Natural killer cell treated with Interleukin-12 subunit alpha and Interleukin-12 subunit beta and Interleukin-15 and Interleukin-18, amount 100 ng/mL, for 72 hours (primary cell): ENCODE measurements at regions not wholly inside any gene's neighbourhood (a gene's known extent, or its start where the extent isn't known, plus 50 kb on each side); places are given as distances from the start of the nearest gene placed in this dataset.
A peak's percentile ranks its signal among the peaks of the same experiment; 100 is the strongest.
"Not testable (repeated sequence)": the region's sequence is repeated elsewhere in the genome, so short reads cannot be mapped to it uniquely, and the experiment has no call there.

ENCODE experiments used
- ATAC-seq, 2 donors: fragments of 150-1000 bp; cut with Tn5 transposase in 1 of 2; sonication (Bioruptor Pico), chemical (Tn5 transposase) in 1 of 2; 2 replicates each; pipeline ENCODE4 v1.10.0; 2021
- DNase-seq: peaks from one replicate; pipeline ENCODE4 v3.0.0; 2022; ENCODE audit warnings: low spot score
- H3K27ac Mint-ChIP-seq, 2 donors: 1 replicate in 1 of 2; 2 replicates in 1 of 2; pipeline ENCODE4 v1.8.0; 2022; ENCODE audit warnings: mixed read lengths in 2 of 2, mild to moderate bottlenecking in 1 of 2, moderate library complexity in 1 of 2
- H3K27me3 Mint-ChIP-seq, 2 donors: 1 replicate in 1 of 2; 2 replicates in 1 of 2; pipeline ENCODE4 v1.8.0; 2022; ENCODE audit warnings: mixed read lengths in 2 of 2
- H3K36me3 Mint-ChIP-seq: one replicate; pipeline ENCODE4 v1.8.0; 2022; ENCODE audit warnings: mixed read lengths
- H3K4me1 Mint-ChIP-seq, 2 donors: 1 replicate in 1 of 2; 2 replicates in 1 of 2; pipeline ENCODE4 v1.8.0; 2022; ENCODE audit warnings: low read depth in 2 of 2, mixed read lengths in 2 of 2, mild to moderate bottlenecking in 1 of 2
- H3K4me3 Mint-ChIP-seq: one replicate; pipeline ENCODE4 v1.8.0; 2022; ENCODE audit warnings: mixed read lengths
- H3K9me3 Mint-ChIP-seq: 2 replicates; pipeline ENCODE4 v1.8.0; 2022; ENCODE audit warnings: mixed read lengths

DNA sequence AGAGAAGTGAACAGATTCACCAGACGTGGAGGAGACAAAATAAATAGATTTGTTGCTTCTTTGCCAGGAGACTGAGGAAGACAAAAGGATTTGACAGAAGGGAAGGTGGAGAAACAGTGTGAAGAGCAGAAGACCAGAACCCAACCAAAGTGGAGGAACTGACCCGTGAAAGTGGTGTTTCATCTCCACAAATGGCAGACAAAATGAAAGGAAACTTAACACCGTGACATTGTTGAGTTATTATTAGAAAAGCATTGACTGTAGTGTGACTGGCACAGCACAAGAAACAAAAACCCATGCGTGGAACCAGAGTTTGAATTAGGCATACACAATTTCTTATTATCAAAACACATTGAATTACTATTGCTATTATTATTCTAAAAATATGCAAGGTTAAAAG is 518.1 kb downstream of the TMEM121 start:
- ATAC-seq (no peak), DNase-seq (no peak)
- no peaks in the 10 kb centered on the region for H3K36me3 Mint-ChIP-seq
- H3K27me3 Mint-ChIP-seq: peaks cover 0 to 10% of the 10 kb centered on the region in 2 donors
- no peaks in the 10 kb centered on the region for H3K9me3 Mint-ChIP-seq
- peak overlapping the region; percentile 11 for H3K4me3 Mint-ChIP-seq
- peaks cover 13 to 17% of the 10 kb centered on the region in 2 donors for H3K4me1 Mint-ChIP-seq
- H3K27ac Mint-ChIP-seq: peak overlapping the region in 1 of 2 donors; percentile 7

DNA sequence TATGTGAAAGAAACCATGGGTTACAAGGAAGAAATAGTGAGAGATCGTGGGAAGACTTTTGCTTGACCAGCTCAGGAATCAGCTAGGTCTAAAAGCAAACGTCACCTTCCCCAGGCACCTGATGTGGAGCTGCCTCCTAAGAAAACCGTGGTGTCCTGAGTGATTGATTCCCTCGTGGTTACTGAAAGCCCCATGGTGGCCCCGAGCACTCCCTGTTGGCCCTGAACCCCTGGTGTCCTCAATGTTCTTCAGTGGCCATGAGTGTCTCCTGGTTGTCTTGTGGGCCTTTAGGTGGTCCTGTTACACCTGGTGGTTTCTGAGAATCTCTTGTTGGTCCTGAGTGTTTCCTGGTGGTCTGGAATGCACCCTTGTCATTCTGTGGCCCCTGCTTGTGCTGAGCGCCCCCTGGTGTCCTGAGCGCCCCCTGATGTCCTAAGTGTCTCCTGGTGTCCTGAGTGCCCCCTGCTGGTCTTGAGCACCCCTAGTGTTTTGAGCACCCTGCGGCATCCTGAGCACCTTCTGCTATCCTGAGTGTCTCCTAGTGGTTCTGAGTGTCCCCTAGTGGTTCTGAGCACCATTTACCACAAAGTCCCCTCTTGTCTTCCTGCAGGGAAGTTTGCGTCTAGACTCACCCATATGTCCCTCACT is 518.7 kb downstream of the TMEM121 start:
- DNase-seq (peak; percentile 86), ATAC-seq (peak; percentile 98)
- Mint-ChIP-seq H3K4me1 (peaks cover 11 to 15% of the 10 kb centered on the region in 2 donors), H3K36me3 (no peaks in the 10 kb centered on the region), H3K27me3 (peaks cover 0 to 10% of the 10 kb centered on the region in 2 donors), H3K27ac (no peak overlapping the region), H3K9me3 (no peaks in the 10 kb centered on the region), H3K4me3 (peak overlapping the region; percentile 0)

DNA sequence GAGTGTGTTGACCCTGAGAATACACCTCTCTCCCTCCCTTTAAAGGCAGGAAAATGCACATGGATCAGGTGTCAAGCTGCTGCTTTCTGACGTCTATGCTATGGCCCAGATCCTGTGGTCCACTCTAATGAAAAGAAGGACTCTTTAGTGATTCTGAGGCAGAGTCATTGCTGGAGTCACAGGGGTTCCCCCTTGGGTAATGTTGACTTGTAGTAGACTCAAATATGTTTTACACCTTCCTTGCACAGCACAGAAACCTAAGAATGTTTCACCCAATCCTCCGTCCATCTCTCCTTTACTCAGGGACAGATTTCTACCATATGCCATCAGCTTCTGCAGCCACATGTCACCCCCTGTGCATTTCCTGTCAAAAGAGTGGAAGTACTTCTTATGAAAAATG is 525.4 kb downstream of the TMEM121 start:
- peak overlapping the region; percentile 20 for H3K4me3 Mint-ChIP-seq
- H3K36me3 Mint-ChIP-seq: no peaks in the 10 kb centered on the region
- H3K27ac Mint-ChIP-seq: peak overlapping the region in 1 of 2 donors; percentile 56
- H3K9me3 Mint-ChIP-seq: no peaks in the 10 kb centered on the region
- DNase-seq: no peak
- H3K4me1 Mint-ChIP-seq: peaks cover 13 to 21% of the 10 kb centered on the region in 2 donors
- ATAC-seq: peak; percentile 85 to 95
- H3K27me3 Mint-ChIP-seq: peaks cover 0 to 7% of the 10 kb centered on the region in 2 donors

DNA sequence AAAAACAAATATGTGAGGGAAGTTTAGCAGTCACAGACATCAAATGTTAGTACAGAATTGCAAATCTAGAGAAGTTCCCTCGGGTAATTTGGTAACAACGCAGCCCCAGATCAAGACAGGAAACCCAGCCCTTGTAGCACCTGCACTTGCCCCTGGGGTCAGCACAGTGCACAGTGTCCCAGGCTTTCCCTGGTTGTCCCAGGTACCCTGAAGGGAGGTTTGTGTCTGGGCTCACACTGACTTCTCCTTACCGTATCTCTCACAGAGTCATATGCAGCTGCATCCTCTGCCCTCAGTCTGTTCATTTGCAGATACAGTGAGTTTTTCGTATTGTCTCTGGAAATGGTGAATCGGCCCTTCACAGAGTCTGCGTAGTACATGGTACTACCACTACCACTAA is 528.9 kb downstream of the TMEM121 start:
- H3K9me3 Mint-ChIP-seq: no peaks in the 10 kb centered on the region
- H3K27ac Mint-ChIP-seq: peak overlapping the region in 1 of 2 donors; percentile 11
- ATAC-seq (peak in 1 of 2 donors; percentile 45), DNase-seq (no peak)
- H3K36me3 Mint-ChIP-seq: no peaks in the 10 kb centered on the region
- H3K4me3 Mint-ChIP-seq: no peak overlapping the region
- H3K4me1 Mint-ChIP-seq: peaks cover 13 to 30% of the 10 kb centered on the region in 2 donors
- H3K27me3 Mint-ChIP-seq: peaks cover 13 to 20% of the 10 kb centered on the region in 2 donors

DNA sequence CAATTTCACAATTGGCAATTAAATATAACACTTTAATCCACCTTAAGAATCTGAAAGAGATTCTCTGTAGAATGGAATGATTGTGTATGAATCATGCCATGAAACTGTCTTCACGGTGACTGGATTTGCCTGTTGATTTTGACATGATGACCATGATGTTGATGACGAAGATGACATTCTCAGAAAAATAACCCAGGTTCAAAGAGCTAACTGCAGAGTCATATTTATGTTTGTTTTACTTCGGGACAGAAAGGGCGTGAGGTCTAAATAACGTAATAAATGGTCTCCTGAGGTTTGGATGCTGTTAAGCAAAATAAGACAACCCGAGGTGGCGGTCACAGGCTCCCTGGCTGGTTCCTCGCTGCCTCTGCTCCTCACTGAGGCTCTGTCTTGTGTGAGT is 532.0 kb downstream of the TMEM121 start:
- no peak overlapping the region for H3K4me3 Mint-ChIP-seq
- H3K27me3 Mint-ChIP-seq: peaks cover 13 to 24% of the 10 kb centered on the region in 2 donors
- no peaks in the 10 kb centered on the region for H3K9me3 Mint-ChIP-seq
- peak in 1 of 2 donors; percentile 51 for ATAC-seq
- H3K27ac Mint-ChIP-seq: peak overlapping the region in 1 of 2 donors; percentile 39
- H3K36me3 Mint-ChIP-seq: no peaks in the 10 kb centered on the region
- DNase-seq: no peak
- H3K4me1 Mint-ChIP-seq: peaks cover 15 to 32% of the 10 kb centered on the region in 2 donors

DNA sequence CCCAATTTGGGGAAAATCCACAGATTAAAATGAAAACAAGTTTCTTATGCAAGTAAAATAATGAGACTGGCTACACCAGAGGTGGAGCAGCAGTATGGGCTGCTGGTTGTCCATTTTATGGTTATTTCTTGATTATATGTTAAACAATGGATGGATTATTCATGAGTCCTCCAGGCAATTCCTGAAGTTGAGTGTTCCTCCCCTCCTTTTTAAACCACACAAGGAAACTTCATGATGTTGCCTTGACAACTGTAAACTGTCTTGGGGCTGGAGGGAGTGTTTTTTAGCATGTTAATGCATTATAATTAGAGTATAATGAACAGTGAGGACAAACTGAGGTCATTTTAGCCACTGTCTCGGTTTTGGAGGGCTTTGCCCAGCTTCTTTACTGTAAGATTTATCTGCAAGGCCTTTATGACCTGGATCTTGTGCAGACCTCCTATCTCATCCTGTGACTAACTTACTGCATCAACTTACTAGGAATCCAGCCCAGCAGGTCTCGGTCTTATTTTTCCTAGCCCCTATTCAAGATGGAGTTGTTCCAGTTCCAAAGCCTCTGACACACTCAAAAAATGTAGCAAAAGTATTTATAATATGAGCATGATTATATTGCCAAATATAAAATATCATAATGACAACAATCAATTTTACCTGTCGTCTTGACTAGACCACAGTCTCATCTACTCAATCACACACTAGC is 534.0 kb downstream of the TMEM121 start:
- DNase-seq (no peak), ATAC-seq (no peak)
- Mint-ChIP-seq H3K27me3 (peaks cover 19 to 37% of the 10 kb centered on the region in 2 donors), H3K9me3 (no peaks in the 10 kb centered on the region), H3K36me3 (no peaks in the 10 kb centered on the region), H3K27ac (no peak overlapping the region), H3K4me1 (peaks cover 10 to 27% of the 10 kb centered on the region in 2 donors), H3K4me3 (no peak overlapping the region)

DNA sequence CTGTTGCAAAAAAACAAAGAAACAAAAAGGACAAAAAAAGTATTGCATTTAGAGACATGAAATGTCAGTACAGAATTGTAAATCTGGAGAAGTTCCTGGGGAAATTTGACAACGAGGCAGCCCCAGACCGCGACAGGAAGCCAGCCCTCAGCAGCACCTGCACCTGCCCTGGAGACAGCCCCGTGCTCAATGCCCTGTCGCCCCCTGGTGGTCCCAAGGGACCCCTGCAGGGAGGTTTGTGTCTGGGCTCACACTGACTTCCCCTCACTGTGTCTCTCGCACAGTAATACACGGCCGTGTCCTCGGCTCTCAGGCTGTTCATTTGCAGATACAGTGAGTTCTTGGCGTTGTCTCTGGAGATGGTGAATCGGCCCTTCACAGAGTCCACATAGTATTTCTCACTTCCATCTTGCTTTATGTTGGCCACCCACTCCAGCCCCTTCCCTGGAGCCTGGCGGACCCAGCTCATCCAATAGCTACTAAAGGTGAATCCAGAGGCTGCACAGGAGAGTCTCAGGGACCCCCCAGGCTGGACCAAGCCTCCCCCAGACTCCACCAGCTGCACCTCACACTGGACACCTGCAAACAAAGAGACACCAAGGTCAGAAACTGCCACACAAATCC is 535.6 kb downstream of the TMEM121 start:
- H3K36me3 Mint-ChIP-seq, H3K9me3 Mint-ChIP-seq: not testable (repeated sequence)
- H3K4me3 Mint-ChIP-seq: peak overlapping the region; percentile 47
- DNase-seq: peak; percentile 82
- peaks cover 25 to 43% of the 10 kb centered on the region in 2 donors for H3K27me3 Mint-ChIP-seq
- peak; percentile 67 to 82 for ATAC-seq
- H3K4me1 Mint-ChIP-seq: peaks cover 10 to 31% of the 10 kb centered on the region in 2 donors
- H3K27ac Mint-ChIP-seq: peak overlapping the region in 1 of 2 donors; percentile 34

DNA sequence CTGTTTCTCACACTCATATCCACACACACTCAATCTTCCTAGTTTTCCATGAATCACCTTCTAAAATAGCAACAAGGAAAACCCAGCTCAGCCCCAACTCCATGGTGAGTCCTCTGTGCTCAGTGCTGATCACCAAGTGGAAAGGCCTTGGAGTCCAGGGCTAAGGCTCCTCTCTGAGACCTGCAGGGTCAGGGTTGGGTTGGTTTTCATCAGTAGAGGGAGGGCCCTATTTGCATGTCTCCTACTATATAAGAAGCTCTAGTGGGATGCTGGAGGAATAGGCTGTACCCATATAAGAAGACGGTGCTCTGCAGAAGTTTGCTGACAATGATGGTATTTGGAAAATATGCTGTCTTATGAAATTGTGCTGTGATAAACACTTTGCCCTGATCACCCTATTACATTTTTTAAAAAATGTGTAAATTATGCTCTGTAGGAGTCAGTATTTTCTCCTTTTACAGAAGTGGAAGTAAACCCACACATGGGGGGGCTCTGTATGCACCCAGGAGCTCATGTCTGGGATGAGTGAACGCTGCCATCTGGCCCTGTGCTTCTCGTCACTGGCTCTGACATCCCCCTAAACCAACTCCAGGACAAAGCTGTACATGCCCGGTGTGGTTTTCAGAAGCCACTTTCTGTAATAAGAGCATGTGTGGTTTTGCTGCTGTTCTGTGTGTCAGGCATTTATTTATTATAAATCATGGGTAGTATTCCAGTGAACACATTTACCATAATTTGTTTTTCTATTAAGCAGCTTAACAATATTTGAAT is 536.3 kb downstream of the TMEM121 start:
- Mint-ChIP-seq H3K4me3 (peak overlapping the region; percentile 47), H3K4me1 (peaks cover 10 to 35% of the 10 kb centered on the region in 2 donors), H3K27ac (peak overlapping the region in 1 of 2 donors; percentile 34), H3K27me3 (peaks cover 25 to 39% of the 10 kb centered on the region in 2 donors), H3K9me3 (no peaks in the 10 kb centered on the region), H3K36me3 (no peaks in the 10 kb centered on the region)
- no peak for ATAC-seq
- DNase-seq: no peak

DNA sequence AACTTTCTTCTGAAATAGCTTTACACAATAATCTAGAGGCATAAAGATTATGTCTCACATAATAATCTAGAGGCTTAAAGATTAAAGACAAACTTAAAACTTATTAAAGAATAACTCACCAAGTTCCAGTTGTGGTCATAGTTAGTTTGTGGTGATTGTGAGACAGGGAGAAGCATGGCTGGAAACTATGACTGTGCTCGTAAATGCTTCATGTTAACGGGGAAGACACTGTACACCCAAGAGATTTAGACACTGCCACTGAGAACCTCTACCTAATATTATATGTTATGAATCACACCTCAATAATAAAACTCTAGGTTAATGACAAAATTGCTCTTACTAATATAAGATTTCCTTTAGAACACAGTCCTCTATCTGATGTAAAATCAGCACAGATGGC is 541.6 kb downstream of the TMEM121 start:
- Mint-ChIP-seq H3K27ac (peak overlapping the region; percentile 32 to 49), H3K27me3 (peaks cover 22 to 39% of the 10 kb centered on the region in 2 donors), H3K36me3 (no peaks in the 10 kb centered on the region), H3K9me3 (no peaks in the 10 kb centered on the region), H3K4me1 (peaks cover 12 to 37% of the 10 kb centered on the region in 2 donors), H3K4me3 (no peak overlapping the region)
- DNase-seq (no peak), ATAC-seq (peak in 1 of 2 donors; percentile 31)

DNA sequence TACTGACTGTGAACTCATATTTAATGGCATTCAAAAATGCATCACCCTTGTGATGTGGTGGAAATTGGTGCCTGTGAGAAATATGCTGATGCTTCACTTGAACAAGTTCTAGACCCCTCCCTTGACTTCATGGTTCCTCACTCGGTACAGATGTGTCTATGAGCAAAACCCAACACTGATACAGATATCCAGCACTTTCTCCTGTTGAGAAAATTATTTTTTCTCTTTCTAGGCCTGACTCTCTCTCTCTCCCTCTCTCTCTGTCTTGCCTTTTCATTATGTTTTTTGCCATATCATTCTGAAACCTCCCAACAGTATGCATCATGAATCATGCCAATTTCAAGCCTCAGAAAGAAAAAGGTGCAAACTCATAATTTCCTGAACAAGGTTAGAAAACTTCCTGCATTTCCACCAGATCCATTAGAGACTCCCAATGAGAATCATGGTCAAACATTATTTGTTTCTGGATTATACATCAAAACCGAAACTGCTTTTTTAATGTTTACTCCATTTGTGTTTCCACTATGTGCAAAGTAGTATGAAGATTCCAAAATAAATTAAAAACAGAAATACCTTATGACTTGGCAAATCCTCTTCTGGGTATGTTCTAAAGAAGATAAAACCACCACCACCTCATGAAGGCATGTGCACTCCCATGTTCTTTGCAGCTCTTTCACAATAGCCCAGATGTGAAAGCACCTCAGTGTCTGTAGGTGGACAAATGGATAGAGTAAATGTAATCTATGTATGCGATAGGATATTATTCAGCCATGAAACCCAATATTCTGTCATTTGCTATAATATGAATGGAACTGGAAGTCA is 543.6 kb downstream of the TMEM121 start:
- no peaks in the 10 kb centered on the region for H3K36me3 Mint-ChIP-seq
- ATAC-seq (peak; percentile 86 to 87), DNase-seq (no peak)
- peaks cover 14 to 24% of the 10 kb centered on the region in 2 donors for H3K27me3 Mint-ChIP-seq
- H3K9me3 Mint-ChIP-seq: no peaks in the 10 kb centered on the region
- peak overlapping the region; percentile 61 for H3K4me3 Mint-ChIP-seq
- H3K27ac Mint-ChIP-seq: peak overlapping the region; percentile 66 to 83
- peaks cover 12 to 30% of the 10 kb centered on the region in 2 donors for H3K4me1 Mint-ChIP-seq

DNA sequence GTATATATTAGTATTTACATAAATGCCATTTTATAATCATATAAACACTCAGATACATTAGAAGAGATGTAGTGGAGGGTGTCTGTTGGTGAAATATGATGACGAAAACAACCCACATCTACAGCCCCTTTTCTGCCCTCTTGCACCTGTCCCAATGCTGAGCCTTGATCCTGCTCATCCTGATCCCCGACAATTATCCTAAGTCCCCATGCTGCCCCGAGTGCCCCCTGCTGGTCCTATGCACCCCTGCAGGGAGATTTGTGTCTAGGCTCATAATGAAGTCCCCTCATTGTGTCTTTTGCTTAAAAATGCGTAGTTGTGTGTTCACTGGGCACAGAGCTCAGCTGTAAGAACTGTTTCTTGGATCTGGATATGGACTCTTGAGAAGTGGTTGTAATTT is 554.5 kb downstream of the TMEM121 start:
- no peaks in the 10 kb centered on the region for H3K4me1 Mint-ChIP-seq
- H3K9me3 Mint-ChIP-seq: no peaks in the 10 kb centered on the region
- H3K4me3 Mint-ChIP-seq: no peak overlapping the region
- DNase-seq (no peak), ATAC-seq (no peak)
- no peak overlapping the region for H3K27ac Mint-ChIP-seq
- H3K36me3 Mint-ChIP-seq: no peaks in the 10 kb centered on the region
- H3K27me3 Mint-ChIP-seq: peaks cover 0 to 39% of the 10 kb centered on the region in 2 donors

DNA sequence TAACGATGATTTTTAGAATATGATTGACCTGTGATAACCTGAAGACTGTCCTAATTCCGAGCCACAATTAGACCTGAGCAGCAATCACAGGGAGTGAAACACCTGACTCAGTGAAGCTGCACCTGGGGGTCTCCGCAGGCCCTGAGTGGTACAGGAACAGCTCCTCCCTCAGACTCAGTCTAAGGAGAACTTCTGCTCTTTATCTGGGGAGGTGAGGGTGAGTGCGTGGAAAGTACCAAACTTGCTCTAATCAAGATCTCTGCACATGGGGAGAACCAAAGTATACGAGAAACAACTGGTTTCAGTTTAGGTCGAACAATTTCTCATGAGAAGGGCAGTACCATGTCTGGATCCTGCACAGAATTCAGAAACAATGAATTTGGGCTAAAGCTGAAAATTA is 555.3 kb downstream of the TMEM121 start:
- not testable (repeated sequence) for ATAC-seq, H3K36me3 Mint-ChIP-seq, H3K9me3 Mint-ChIP-seq, H3K4me1 Mint-ChIP-seq, H3K27ac Mint-ChIP-seq, H3K4me3 Mint-ChIP-seq, DNase-seq
- peaks cover 0 to 39% of the 10 kb centered on the region in 2 donors for H3K27me3 Mint-ChIP-seq

DNA sequence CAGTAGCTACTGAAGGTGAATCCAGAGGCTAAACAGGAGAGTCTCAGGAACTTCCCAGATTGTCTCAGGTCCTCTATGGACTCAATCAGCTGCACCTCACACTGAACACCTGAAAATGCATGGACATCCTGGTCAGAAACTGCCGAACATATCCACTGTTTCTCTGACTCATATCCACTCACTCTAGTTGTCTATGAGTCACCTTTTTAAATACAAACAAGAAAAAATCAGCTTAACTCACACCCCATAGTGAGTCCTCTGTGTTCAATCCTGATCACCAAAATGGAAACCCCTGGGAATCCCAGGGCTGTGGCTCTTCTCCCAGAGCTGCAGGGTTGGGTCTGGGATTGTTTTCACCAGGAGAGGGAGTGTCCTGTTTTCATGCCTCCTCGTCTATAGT is 556.7 kb downstream of the TMEM121 start:
- no peaks in the 10 kb centered on the region for H3K9me3 Mint-ChIP-seq
- no peak overlapping the region for H3K27ac Mint-ChIP-seq
- H3K4me1 Mint-ChIP-seq: no peaks in the 10 kb centered on the region
- peaks cover 0 to 28% of the 10 kb centered on the region in 2 donors for H3K27me3 Mint-ChIP-seq
- no peak overlapping the region for H3K4me3 Mint-ChIP-seq
- ATAC-seq (no peak), DNase-seq (no peak)
- no peaks in the 10 kb centered on the region for H3K36me3 Mint-ChIP-seq
